IMR-90 (cell line): ENCODE measurements at regions not wholly inside any gene's neighbourhood (a gene's known extent, or its start where the extent isn't known, plus 50 kb on each side); places are given as distances from the start of the nearest gene placed in this dataset.

Source experiments
- ATAC-seq: fragments of 200-7000 bp; cut with Tn5 transposase; 2 replicates; pipeline ENCODE4 v1.9.1; 2020; ENCODE audit warnings: low read depth, mild to moderate bottlenecking, moderate library complexity
- BruUV-seq: library from RNA; stranded (reverse); fragments of 400-500 nt; replicated peaks from 2 replicates; lab custom pipeline; 2021; lab: Mats Ljungman, UMichigan
- CTCF ChIA-PET: fragments of 300-600 bp; formaldehyde crosslinking; extraction: SDS; loops from one replicate; lab custom pipeline; 2021; ENCODE audit warnings: antibody characterized with exemption; lab: Yijun Ruan, JAX
- POLR2A ChIA-PET: fragments of 300-600 bp; sonication (Branson Sonifier 250); formaldehyde crosslinking; loops from one replicate; lab custom pipeline; 2022; ENCODE audit warnings: antibody characterized with exemption; ENCODE audit not compliant: unreplicated experiment; lab: Charles Lee
- DNase-seq: peaks from one replicate; pipeline ENCODE4 v3.0.0; 2013
- H2AFZ ChIP-seq: replicated peaks from 2 replicates; pipeline ENCODE3; 2013; ENCODE audit warnings: low read length, mild to moderate bottlenecking; ENCODE audit not compliant: poor library complexity
- H2AK5ac ChIP-seq: 2 replicates; pipeline ENCODE4 v1.6.1; 2013; ENCODE audit warnings: low read depth, low read length, inconsistent platforms
- H2AK9ac ChIP-seq: replicated peaks from 2 replicates; pipeline ENCODE3; 2013; ENCODE audit warnings: mild to moderate bottlenecking, low read depth, low read length, moderate library complexity; ENCODE audit not compliant: poor library complexity
- H2BK120ac ChIP-seq: 2 replicates; pipeline ENCODE4 v1.6.1; 2013; ENCODE audit warnings: low read depth, low read length, inconsistent platforms
- H2BK15ac ChIP-seq: 3 replicates; pipeline ENCODE4 v1.6.1; 2013; ENCODE audit warnings: low read depth, low read length, inconsistent platforms
- H2BK20ac ChIP-seq: 2 replicates; pipeline ENCODE4 v1.6.1; 2013; ENCODE audit warnings: low read depth, mild to moderate bottlenecking, inconsistent platforms, low read length, moderate library complexity
- H2BK5ac ChIP-seq: 2 replicates; pipeline ENCODE4 v1.6.1; 2013; ENCODE audit warnings: mild to moderate bottlenecking, low read depth, low read length, inconsistent platforms; ENCODE audit not compliant: poor library complexity, severe bottlenecking
- H3K14ac ChIP-seq: replicated peaks from 2 replicates; pipeline ENCODE4 v1.6.1; 2013; ENCODE audit warnings: low read depth, low read length, inconsistent platforms
- H3K18ac ChIP-seq: 2 replicates; pipeline ENCODE4 v1.6.1; 2013; ENCODE audit warnings: low read depth, low read length, control low read depth
- H3K23ac ChIP-seq: 2 replicates; pipeline ENCODE4 v1.6.1; 2013; ENCODE audit warnings: low read depth, low read length, inconsistent platforms
- H3K27ac ChIP-seq: 2 replicates; pipeline ENCODE4 v1.5.1; 2013; ENCODE audit warnings: mild to moderate bottlenecking, control low read depth, low read length; ENCODE audit not compliant: insufficient read depth
- H3K27me3 ChIP-seq: 2 replicates; pipeline ENCODE4 v1.6.1; 2013; ENCODE audit warnings: low read length; ENCODE audit not compliant: control insufficient read depth, insufficient read depth
- H3K36me3 ChIP-seq: 2 replicates; pipeline ENCODE4 v1.6.1; 2013; ENCODE audit warnings: low read length, mixed read lengths; ENCODE audit not compliant: control insufficient read depth, insufficient read depth
- H3K4ac ChIP-seq: 2 replicates; pipeline ENCODE4 v1.6.1; 2013; ENCODE audit warnings: low read depth, low read length, inconsistent platforms
- H3K4me1 ChIP-seq: 2 replicates; pipeline ENCODE4 v1.6.1; 2013; ENCODE audit warnings: low read length, mixed read lengths; ENCODE audit not compliant: control insufficient read depth, insufficient read depth
- H3K4me2 ChIP-seq: 2 replicates; pipeline ENCODE4 v1.6.1; 2013; ENCODE audit warnings: low read depth, mild to moderate bottlenecking, control low read depth, low read length, moderate library complexity
- H3K4me3 ChIP-seq: 2 replicates; pipeline ENCODE4 v1.5.1; 2013; ENCODE audit warnings: low read depth, mild to moderate bottlenecking, control low read depth, low read length, moderate library complexity; ENCODE audit not compliant: insufficient read depth
- H3K56ac ChIP-seq: 2 replicates; pipeline ENCODE4 v1.6.1; 2013; ENCODE audit warnings: low read length, inconsistent platforms; ENCODE audit not compliant: insufficient read depth; ENCODE audit errors: extremely low read depth
- H3K79me1 ChIP-seq, 2 experiments: 2 replicates each; pipeline ENCODE4 v1.6.1; 2013; ENCODE audit warnings: low read length in 2 of 2, inconsistent platforms in 1 of 2, low read depth in 1 of 2
- H3K9ac ChIP-seq: 2 replicates; pipeline ENCODE4 v1.6.1; 2013; ENCODE audit warnings: low read depth, low read length, control low read depth
- H3K9me1 ChIP-seq: 2 replicates; pipeline ENCODE4 v1.6.1; 2013; ENCODE audit warnings: low read length, inconsistent platforms; ENCODE audit not compliant: insufficient read depth
- H3K9me3 ChIP-seq: 2 replicates; pipeline ENCODE4 v1.6.1; 2013; ENCODE audit warnings: low read length; ENCODE audit not compliant: control insufficient read depth, insufficient read depth
- H4K20me1 ChIP-seq: 2 replicates; pipeline ENCODE4 v1.6.1; 2013; ENCODE audit warnings: low read length, inconsistent platforms; ENCODE audit not compliant: insufficient read depth
- H4K5ac ChIP-seq: 2 replicates; pipeline ENCODE4 v1.6.1; 2013; ENCODE audit warnings: mild to moderate bottlenecking, low read depth, low read length, control low read depth
- H4K8ac ChIP-seq, 2 experiments: 2 replicates each; pipeline ENCODE4 v1.6.1; 2013; ENCODE audit warnings: low read depth in 2 of 2, low read length in 2 of 2, control low read depth in 1 of 2, inconsistent platforms in 1 of 2
- H4K91ac ChIP-seq: 2 replicates; pipeline ENCODE4 v1.6.1; 2013; ENCODE audit warnings: low read depth, low read length, inconsistent platforms; ENCODE audit not compliant: insufficient read depth
- BHLHE40 ChIP-seq: fragments of 150-350 bp; IDR thresholded peaks from 2 replicates; pipeline ENCODE4 v1.6.1; 2016; ENCODE audit warnings: mild to moderate bottlenecking, low read depth, low read length
- CEBPB ChIP-seq: IDR thresholded peaks from 2 replicates; pipeline ENCODE4 v1.6.1; 2012; ENCODE audit warnings: low read depth, low read length, improper control_type of control experiment
- CHD1 ChIP-seq: IDR thresholded peaks from 2 replicates; pipeline ENCODE4 v1.6.1; 2012; ENCODE audit warnings: low read depth, low read length, improper control_type of control experiment
- CTCF ChIP-seq: conservative IDR thresholded peaks from 2 replicates; pipeline ENCODE4 v1.5.1; 2012; ENCODE audit warnings: mild to moderate bottlenecking, low read depth, low read length, improper control_type of control experiment
- ELK1 ChIP-seq: fragments of 150-350 bp; IDR thresholded peaks from 2 replicates; pipeline ENCODE4 v1.6.1; 2016; ENCODE audit warnings: low read depth, mild to moderate bottlenecking, low read length, moderate library complexity, borderline replicate concordance
- FOS ChIP-seq: fragments of 150-350 bp; IDR thresholded peaks from 2 replicates; pipeline ENCODE4 v1.6.1; 2016; ENCODE audit warnings: low read depth, low read length
- MAFK ChIP-seq: IDR thresholded peaks from 2 replicates; pipeline ENCODE4 v1.6.1; 2012; ENCODE audit warnings: low read depth, low read length, improper control_type of control experiment
- MXI1 ChIP-seq: IDR thresholded peaks from 2 replicates; pipeline ENCODE4 v1.6.1; 2012; ENCODE audit warnings: low read depth, mild to moderate bottlenecking, low read length, moderate library complexity, borderline replicate concordance
- NFE2L2 ChIP-seq: fragments of 150-350 bp; IDR thresholded peaks from 2 replicates; pipeline ENCODE4 v1.6.1; 2016; ENCODE audit warnings: low read depth, mild to moderate bottlenecking, low read length
- POLR2A ChIP-seq: IDR thresholded peaks from 2 replicates; pipeline ENCODE4 v1.6.1; 2012; ENCODE audit warnings: mild to moderate bottlenecking, low read depth, low read length
- RAD21 ChIP-seq: IDR thresholded peaks from 2 replicates; pipeline ENCODE4 v1.6.1; 2012; ENCODE audit warnings: low read length, improper control_type of control experiment
- RCOR1 ChIP-seq: IDR thresholded peaks from 2 replicates; pipeline ENCODE4 v1.6.1; 2012; ENCODE audit warnings: mild to moderate bottlenecking, low read length, improper control_type of control experiment; ENCODE audit not compliant: insufficient replicate concordance
- RFX5 ChIP-seq: IDR thresholded peaks from 2 replicates; pipeline ENCODE4 v1.8.0; 2012; ENCODE audit warnings: low read depth, mild to moderate bottlenecking, low read length, moderate library complexity
- USF2 ChIP-seq: fragments of 150-350 bp; IDR thresholded peaks from 2 replicates; pipeline ENCODE4 v1.6.1; 2017; ENCODE audit warnings: mild to moderate bottlenecking, antibody characterized with exemption, low read length, low read depth
- dilution Hi-C: fragments of 300-500 bp; cut with HindIII; formaldehyde crosslinking; loops from one replicate; pipeline ENCODE4 v1.14.3; 2018; ENCODE audit warnings: low sequenced_read_pairs; ENCODE audit not compliant: unreplicated experiment
- in situ Hi-C: fragments of 300-500 bp; cut with MboI; formaldehyde crosslinking; loops from 3 replicates; pipeline ENCODE4 v1.14.3; 2019; ENCODE audit warnings: low sequenced_read_pairs, inconsistent platforms, mixed read lengths
- intact Hi-C: fragments of 100-400 bp; cut with micrococcal nuclease; formaldehyde crosslinking; loops from 2 replicates; pipeline ENCODE4 v1.10.0; 2022

GRCh38 chr7:22642454-22642853 lies 84.5 kb upstream of the IL6 start:
- ChIA-PET CTCF (no interaction called here), POLR2A (no interaction called here)
- Histone ChIP-seq H3K79me1 (no peaks in the 10 kb centered on the region), H3K4me2 (no peak overlapping the region), H3K4ac (no peak overlapping the region), H2BK120ac (no peak overlapping the region), H3K56ac (no peak overlapping the region), H4K5ac (no peak overlapping the region), H2AK5ac (no peak overlapping the region), H2AK9ac (no peak overlapping the region), H2BK5ac (no peak overlapping the region), H4K8ac (no peak overlapping the region), H3K4me3 (no peak overlapping the region), H3K23ac (no peak overlapping the region), H3K4me1 (peaks cover 4% of the 10 kb centered on the region), H3K9me3 (peaks cover 16% of the 10 kb centered on the region), H2AFZ (no peak overlapping the region), H4K91ac (no peak overlapping the region), H2BK15ac (no peak overlapping the region), H2BK20ac (no peak overlapping the region), H3K14ac (no peak overlapping the region), H4K20me1 (no peaks in the 10 kb centered on the region), H3K36me3 (no peaks in the 10 kb centered on the region), H3K18ac (no peak overlapping the region), H3K9me1 (peaks cover 2% of the 10 kb centered on the region; the same call in 1 of the 2 replicates), H3K27me3 (no peaks in the 10 kb centered on the region), H3K9ac (no peak overlapping the region), H3K27ac (no peak overlapping the region)
- dilution Hi-C loops, result no loop called here
- TF ChIP-seq NFE2L2, result no peak
- TF ChIP-seq CHD1, result no peak
- TF ChIP-seq RAD21, result no peak
- no peak for TF ChIP-seq CTCF
- TF ChIP-seq ELK1, result no peak
- TF ChIP-seq RFX5, result no peak
- TF ChIP-seq CEBPB, result no peak
- no peak for TF ChIP-seq MAFK
- no peak for TF ChIP-seq POLR2A
- no peak for TF ChIP-seq RCOR1
- TF ChIP-seq BHLHE40, result no peak
- no peak for TF ChIP-seq MXI1
- no peak for TF ChIP-seq FOS
- no peak for TF ChIP-seq USF2
- in situ Hi-C loops, result no loop called here
- DNase-seq, result no peak
- BruUV-seq, result no TSS peak
- ATAC-seq, result no peak
- intact Hi-C loops, result no loop called here
